GM21737 (cell line): ENCODE measurements at regions not wholly inside any gene's neighbourhood (a gene's known extent, or its start where the extent isn't known, plus 50 kb on each side); places are given as distances from the start of the nearest gene placed in this dataset.
"Not testable (repeated sequence)": the region's sequence is repeated elsewhere in the genome, so short reads cannot be mapped to it uniquely, and the experiment has no call there.

Experiments used
- ATAC-seq: cut with Tn5 transposase; IDR thresholded peaks from one replicate; pipeline ENCODE4 v1.9.1; 2021; ENCODE audit warnings: mild to moderate bottlenecking, moderate library complexity; ENCODE audit not compliant: unreplicated experiment

DNA sequence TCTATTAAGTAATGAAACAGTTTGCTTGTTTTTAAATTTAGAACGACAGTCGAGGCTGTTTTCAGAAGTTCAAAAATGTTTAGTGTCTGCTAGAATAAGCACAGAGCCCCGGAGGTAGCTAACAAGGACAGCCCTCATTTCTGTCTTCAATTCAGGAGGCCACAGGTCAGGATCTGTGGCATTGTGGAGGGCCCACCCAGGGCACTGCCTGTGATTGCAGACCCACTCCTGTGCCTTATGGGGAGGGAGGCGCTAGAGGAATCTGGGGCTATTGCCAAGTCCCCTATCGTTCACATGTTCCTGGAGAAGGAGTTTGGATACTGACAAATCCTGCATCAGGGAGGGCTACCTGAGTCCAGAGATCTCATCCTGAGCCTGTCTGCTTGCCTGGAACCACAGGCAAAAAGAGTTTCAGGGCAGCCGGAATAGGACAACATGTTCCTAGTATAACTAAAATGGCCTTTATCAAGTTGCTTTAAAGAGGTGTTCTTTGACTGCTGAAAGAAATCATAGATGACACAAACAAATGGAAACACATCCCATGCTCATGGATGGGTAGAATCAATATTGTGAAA is 141.5 kb upstream of the ROPN1 start:
- ATAC-seq, result no peak

DNA sequence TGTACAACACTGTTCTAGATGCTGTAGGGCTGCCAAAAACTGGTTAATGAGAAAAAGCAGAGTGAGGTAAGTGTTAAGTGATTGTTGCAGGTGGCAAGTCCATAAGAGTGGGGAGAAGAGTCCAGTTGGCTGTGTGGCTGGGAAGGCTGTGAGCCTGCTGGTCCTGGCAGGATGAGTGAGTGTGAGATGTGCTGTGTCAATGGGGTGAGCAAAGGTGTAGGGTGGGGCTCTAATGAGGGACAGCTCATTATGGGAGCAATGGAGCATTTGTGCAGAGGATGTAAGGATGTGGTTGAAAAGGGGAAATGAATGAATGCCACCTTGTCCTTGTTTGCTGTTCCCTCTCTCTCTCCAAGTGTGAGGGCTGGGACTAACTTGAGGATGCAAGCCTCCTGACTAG is 145.3 kb upstream of the ROPN1 start:
- ATAC-seq, result no peak

DNA sequence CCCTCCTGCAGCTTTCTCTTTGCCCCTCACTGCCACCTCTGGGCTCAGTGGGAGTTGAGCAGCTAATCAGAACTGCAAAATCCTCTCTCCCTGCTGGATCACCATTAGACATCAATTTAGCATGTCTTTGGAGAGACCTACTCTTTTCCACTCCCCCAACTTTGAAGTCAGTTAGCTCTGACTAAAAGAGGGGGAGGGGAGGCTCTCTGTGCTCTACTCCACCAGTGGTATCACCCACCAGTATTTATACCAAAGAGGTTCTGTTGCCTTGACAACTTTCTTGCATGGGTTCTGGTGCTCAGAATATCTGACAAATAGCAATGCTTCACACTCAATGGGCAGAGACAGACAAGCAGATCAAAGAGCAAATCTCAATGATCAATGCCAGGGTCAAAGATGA is 146.2 kb upstream of the ROPN1 start:
- ATAC-seq, result no peak

DNA sequence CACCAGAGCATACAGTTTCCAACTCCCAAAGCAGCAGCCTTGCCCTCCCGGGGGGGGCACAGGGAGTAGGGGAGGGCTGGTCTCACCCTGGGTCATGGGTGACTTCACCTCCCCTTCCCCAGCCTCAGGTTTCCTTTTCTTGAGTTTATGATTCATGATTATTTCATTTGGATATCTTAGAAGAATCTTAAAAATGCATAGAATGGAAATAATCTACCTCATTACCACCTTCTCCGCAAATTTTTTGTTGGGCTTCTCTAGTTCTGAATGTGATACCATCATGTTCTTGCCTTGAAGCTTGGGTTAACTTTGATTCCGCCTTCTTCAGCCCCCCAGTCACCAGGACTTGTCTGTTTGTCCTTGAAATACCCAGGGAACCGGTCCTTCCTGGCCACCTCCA is 148.8 kb upstream of the ROPN1 start:
- no peak for ATAC-seq

DNA sequence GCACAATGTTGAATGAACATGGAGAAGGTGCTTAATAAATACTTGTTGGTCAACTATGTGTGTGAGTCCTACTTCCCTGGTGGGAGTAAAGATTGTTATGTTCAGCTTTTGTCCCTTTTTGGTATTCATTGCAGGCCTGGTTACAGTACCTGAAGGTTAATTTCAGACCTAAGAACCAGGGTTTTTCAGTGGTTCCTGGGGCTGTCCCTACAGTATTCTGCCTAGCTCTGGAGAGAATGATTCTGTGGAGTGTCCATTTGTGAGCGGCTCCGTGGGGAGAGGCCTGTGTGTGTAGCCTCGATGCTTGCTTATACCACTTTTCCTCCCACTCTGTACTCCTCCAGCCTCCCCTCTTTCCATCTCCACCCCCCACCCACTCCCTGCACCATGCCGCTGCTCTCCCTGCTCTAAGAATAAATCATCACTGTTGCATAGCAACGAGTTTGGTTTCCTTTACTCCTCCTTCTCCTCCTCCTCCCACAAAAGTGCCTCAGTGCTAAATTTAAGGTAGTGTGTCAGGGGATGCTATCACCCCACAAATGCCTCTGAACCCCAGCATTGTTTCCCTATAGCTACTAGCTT is 150.6 kb upstream of the ROPN1 start:
- no peak for ATAC-seq

DNA sequence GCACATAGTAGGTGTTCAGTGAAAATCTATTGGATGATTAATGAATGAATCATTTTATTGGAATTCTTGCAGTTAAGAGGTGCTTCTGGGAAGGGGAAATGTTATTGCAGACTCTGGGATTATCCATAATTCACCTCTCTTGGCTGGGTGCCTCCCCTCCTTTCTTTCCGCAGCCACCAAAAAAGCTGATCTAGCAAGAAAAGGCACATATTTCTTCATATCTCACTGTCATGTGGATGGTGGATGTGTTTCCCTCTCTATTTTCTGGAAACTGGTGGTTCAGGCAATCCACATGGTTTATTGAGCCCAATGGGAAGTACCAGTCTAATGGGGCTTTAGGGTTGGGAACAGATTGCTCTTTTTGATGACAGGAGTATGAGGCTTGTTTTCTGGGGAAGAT is 151.1 kb upstream of the ROPN1 start:
- ATAC-seq, result no peak

DNA sequence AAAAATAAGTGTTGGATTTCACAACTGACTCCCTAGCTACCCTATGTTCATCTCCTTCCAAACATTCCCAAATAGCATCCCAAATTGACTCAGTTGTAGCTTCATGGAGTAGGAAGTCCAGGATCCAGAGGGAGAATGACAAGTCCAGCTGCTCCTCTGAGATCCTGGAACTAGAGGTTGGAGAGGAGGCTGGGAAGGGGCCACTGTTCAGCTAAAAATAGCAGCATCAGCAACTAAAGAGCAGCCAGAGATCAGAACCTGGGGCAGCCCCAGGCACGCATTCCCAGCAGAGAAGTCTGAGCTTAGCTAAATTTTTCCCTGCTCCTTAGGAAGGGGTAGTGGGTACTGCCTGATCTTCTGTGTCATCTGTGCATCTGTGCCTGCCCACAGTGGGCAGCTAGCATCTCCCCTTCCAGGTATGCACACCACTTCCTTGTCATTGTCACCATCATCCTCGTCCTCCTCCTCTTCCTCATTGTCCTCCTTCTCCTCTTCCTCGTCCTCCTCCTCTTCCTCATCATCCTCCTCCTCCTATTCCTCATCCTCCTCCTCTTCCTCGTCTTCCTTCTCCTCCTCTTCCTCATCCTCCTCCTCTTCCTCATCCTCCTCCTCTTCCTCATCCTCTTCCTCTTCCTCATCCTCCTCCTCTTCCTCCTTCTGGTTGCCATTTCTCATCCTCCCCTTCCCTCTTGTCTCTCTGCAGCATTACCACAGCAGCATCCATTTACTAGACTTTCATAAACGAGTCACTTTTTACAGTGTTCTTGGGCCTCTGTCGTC is 152.3 kb upstream of the ROPN1 start:
- ATAC-seq, result no peak

DNA sequence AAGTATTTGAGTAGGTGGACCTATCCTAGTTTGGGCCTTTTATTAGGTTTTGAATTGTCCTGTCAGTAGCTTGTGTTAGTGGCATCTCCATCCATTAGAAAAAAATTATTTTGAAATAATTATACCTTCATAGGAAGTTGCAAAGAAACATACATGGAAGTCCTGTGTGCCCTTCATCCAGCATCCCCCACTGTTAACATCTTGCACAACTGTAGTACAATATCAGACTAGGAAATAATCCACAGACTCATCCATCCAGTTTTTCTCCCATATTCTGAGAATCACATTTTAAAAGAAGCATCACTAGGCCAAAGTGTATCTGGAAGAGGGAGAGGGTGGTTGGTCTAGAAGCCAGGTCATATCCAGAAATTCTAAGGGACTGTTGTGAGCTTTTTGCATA is 155.5 kb upstream of the ROPN1 start:
- ATAC-seq, result no peak

DNA sequence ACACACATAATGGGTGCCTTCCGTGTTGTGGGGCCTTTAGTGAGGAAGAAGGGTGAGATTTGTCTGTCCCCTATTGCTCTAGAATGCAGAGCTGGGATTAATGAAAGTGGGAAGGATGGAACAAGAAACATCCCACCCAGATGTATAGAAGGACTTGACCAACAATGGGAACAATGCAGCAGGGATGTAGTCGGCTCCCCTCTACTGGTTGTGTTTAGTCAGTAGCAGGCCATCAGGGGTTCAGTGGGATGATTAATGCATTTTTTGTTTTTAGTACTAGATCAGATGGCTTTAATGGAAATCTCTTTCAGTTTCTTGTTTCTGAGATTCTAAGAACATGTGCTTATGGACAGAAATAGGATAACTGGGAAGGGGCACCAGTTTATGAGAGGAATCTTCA is 156.0 kb upstream of the ROPN1 start:
- no peak for ATAC-seq

DNA sequence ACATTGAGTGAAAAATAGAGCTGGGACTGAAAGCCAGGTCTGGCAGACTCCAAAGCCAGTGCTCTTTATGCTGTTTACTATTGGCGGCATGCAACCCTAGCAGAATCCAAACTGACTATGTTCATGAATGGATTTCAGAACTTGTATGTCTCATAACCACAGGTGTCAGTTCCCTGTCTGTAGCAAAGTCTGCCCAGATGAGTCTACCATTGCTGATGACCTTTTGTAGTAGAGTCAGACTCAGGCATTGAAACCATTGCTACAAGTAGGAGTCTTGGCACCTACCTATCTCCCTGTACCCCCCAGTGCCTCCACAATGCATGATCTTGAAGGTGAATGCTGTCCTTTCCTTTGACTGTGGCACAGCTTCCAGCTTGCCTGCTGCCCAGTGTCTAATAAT is 157.2 kb upstream of the ROPN1 start:
- no peak for ATAC-seq

DNA sequence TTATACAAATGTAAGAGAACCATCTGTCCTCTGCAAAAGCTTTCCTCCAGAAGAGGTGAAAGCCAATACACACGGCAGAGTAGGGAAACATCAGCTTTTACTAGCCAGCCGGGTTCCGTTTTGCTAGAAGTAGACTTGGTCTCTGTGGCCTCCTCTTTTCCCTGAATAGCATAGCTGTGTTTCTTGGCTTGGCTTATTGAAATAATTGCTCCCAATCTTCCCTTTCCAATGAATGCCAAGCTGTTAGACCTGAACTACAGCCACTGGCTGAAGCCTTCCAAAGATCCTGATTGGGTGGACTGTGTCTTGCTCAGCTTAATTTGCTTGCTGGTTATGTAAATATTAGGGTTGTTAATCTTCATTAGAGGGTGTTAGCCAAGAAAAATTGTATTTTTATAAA is 157.8 kb upstream of the ROPN1 start:
- no peak for ATAC-seq

DNA sequence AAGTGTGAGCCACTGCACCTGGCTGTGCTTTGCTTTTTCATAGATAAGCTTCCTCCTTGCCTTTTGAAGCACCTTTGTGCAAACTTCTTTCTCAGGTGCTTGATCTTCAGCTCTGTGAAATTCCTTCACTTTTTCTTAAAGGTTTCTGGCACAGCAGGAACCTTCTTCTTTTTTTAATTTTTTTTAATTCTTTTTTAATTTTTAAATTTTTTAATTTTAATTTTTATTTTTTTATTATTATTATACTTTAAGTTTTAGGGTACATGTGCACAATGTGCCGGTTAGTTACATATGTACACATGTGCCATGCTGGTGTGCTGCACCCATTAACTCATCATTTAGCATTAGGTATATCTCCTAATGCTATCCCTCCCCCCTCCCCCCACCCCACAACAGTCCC is 161.0 kb upstream of the ROPN1 start:
- not testable (repeated sequence) for ATAC-seq

DNA sequence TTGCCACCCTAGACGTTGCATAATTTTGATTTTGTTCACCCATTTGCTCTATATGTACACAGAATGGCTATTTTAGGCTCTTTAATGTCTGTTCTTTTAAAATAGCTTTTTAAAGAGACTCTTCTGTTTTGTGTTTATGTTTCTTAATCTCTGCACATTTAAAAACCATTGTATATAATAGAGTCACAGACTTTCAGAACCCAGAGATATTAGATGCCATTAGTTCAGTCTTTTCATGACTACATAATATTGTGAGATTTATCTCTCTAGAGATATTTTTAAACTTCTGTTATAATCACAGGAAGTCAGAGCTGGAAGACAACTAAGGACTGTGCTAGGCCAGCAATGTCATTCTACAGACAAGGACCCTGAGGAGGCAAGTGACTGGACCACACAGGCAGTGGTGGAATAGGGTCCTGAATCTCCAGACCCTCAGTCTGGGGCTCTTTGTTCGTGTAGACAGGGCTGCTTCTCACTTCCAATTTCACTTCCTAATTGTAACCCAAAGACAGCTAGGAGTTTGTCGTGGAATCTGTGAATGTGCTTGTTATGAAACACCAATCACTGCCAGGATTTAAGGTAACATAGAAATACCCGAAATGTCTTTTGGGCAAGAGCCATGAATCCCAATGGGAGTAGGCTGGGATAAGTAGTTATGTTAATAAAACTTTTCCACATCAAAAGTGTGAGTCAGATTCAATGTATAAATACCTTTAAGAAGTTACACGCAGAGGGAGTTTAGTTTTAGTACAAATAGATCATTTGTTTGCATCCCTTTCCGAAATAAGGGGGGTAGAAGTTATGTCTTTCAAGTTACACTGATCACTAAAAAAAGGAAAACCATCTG is 165.2 kb upstream of the ROPN1 start:
- no peak for ATAC-seq

DNA sequence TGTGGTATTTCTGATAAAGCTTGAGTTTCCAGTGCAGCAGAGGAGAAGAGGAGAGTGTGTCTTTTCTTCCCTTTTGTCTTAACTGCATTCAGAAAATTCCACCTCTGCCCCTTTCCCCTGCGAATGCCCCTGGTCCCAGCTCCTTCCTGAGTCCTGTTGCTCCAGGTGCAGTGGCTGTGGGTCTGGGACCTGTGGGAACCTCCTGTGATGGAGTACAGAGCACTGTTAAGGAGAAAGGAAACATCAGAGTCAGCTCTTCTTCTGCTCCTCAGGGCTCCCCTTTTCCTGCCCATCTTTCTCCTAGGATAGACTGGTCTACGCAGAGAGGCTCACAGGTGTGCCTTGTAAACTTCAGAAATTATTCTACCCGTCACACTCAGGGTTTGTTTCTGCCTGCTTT is 165.8 kb upstream of the ROPN1 start:
- no peak for ATAC-seq

DNA sequence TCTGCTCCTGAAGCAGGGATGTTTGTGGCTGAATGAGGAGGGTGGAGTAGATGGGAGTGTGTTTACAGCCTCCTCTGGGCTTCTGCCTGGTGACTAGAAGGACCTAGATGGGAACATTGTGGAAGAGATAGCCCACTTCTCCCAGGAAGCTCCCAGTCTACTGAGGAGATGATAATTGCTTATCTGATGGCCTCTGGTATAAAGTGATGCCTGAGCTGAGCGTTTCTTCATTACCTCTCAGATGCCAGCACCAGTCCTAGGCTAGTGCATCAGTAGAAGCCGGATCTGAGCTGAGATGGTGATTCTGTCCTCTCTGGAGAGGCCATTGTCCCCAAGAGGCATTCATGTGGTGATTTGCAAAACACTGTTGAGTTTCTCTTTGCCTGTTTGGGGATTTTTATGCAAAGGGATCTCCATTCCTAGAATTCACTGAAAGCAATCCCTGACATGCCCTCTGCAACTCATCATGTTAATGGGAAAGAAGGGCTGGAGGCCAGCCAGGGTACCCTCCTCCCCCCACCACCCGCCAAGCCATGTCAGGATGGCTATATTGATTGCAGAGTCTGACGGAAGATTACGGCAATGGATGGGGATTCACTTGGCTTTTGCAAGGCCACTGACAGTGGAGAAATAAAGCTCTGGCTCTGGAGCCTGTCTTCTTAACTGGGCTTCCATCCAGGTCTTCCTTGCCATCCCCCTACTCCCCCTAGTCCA is 166.4 kb upstream of the ROPN1 start:
- ATAC-seq, result no peak

DNA sequence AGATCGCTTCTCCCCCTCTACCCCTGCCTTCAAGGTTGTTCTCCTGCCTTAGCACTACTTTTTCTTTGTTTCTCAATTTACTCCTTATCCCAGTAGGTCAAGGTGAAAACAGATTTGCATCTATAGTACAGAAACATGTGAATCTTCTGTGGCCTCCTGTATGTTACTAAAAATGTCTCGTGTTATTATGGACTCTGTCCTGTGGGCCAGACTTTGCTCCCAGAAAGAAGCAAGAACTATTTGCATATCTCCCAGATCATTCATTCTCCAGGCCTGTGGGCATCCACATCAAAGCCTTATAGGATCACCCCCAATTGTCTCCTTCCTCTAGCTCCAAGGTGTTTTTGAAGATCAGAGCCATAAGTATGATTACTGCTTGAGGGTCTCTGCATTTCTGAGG is 169.5 kb upstream of the ROPN1 start:
- no peak for ATAC-seq

DNA sequence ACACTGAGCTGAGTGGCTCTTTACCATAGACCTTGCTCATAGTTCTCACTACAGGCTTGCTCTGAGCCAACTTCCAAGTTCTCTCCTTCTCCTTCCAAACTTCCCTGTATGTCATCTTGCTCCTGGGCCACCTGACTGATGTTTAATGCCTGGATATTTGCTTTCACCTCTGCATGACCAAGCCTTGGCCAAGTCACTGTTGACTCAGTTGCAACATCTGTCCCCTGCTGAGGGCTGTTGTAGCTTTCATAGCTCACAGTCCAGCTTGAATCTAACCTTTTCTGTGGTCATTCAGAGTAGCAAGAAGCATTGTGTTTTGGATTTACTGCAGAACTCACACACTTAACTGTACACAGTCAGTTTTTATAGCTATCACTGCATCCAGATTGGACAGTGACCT is 171.8 kb upstream of the ROPN1 start:
- no peak for ATAC-seq

DNA sequence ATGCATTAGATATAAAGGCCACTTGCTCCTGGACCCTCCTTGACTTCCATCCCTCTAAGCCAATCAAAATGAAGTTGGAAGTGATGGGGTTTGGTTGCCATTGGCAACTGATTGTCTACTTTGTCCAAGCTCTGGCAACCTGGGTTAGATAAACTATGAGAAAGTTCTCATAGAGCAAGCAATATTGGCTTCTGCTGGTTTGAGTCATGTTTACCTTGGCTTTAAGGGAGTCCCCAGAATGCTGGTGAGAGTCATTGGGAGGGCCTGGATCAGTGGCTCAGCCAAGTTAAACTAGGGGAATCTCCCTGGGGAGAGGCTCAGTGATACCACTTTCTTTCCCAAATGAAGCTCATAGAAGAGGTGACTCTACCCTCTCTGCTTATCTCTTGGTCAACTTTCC is 176.3 kb upstream of the ROPN1 start:
- ATAC-seq, result no peak

DNA sequence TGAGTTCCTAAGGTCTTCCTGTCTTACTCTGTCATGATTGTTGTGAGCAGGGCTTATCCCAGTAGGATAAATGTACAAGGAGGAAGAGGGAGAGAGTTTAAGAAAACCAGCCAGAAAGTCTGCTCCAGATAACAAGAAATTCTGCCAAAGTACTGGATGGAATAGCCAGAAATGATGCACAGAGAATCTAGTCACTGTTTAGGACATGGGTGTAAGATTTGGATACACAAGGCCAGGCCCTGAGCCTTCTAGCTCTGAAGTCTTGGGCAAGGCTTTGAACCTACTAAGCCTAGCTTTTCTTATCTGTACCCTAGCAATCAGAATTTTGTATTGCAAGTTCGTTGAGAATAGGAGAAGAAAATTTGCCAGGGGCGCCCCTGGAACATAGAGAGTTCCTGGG is 180.4 kb upstream of the ROPN1 start:
- no peak for ATAC-seq

DNA sequence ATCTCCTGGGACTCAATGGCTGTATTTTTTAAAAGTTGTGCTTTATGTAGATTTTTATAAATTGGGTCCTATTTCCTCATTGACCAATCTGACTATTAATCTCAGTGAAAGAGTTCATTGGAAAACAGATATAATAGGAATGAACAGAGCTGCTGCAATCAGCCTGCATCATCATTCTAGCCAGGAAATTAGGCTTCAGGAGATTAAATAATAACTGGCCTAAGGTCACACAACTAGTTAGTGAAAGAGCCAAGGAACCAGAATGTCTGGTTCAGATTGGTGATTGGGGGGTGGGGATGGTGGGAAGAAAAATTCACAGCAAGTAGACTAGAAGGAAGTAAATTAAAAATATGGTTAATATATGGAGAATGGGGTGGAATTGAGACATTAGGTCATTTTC is 180.9 kb upstream of the ROPN1 start:
- no peak for ATAC-seq

DNA sequence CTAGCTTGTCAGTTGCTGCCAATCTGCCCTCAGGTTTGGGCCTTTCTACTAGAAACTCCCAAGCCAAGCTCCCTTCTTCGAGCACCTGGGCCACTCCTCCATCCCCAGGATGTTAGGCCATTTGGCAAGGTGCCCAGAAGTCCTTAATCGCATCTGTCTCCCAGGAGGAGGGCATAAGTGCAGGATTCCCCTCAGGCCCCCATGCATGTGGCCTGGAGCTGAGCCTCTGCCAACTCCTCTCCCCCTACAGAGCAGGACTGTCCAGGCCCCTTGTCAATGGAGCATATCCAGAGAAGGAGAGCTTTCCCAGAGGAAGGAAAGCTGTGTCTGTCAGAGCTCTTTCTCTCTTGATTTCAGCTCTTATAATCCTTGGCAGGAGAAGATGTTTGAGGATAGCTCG is 182.6 kb upstream of the ROPN1 start:
- no peak for ATAC-seq
